GM18502 (cell line): ENCODE measurements at regions not wholly inside any gene's neighbourhood (a gene's known extent, or its start where the extent isn't known, plus 50 kb on each side); places are given as distances from the start of the nearest gene placed in this dataset.

ENCODE experiments used
- ATAC-seq: cut with Tn5 transposase; IDR thresholded peaks from one replicate; pipeline ENCODE4 v1.9.1; 2021; ENCODE audit warnings: mild to moderate bottlenecking; ENCODE audit not compliant: unreplicated experiment, poor library complexity

DNA sequence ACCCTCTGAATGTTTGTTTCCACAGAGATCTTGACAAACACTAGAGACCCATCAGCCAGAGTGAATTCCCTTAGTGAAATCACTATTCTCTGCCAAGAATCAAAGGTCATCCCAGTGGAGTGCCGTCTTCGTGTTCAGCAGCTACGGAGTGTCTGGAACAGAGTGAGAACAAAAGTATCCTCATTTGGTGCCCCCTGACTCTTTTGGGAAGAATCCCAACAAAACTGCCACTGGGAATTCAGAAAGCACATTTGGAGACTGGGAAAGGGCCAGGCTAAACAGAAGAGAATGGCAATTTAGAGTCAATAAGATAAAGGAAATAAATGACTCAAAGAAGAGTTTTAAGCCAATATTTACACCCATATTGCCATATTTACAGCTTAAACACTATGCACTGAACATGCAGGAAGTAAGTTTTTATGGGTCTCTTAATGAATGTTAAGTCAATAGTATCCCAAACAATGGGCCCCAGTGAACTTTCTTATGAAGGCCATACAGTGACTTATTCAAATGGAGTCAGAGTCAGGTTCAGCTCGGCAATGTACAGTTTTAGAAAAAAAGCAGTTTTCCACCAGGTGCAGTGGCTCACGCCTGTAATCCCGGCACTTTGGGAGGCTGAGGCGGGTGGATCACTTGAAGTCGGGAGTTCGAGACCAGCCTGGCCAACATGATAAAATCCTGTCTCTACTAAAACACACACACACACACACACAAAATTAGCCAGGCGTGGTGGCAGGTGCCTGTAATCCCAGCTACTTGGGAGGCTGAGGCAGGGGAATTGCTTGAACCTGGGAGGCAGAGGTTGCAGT lies 392.6 kb downstream of the KLF5 start:
- no peak for ATAC-seq

DNA sequence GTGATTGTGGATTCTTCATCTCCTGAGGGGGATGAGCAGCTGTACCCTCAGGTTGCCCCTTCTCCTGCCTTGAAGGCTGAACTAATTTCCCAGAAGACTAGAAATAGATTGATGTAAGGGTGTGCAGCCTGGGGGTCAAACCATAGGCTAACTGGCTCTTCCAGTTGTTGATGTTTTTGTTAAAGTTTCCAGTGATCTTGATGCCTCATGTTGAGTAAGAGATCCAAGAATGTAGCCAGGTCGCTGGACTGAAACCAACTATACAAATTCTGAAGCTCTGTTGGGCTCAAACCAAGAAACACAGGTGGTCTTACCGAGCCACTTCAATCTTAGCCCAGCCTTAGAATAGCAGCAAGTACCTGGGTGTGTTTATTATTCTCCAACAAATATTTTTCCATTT lies 391.8 kb downstream of the KLF5 start:
- no peak for ATAC-seq

DNA sequence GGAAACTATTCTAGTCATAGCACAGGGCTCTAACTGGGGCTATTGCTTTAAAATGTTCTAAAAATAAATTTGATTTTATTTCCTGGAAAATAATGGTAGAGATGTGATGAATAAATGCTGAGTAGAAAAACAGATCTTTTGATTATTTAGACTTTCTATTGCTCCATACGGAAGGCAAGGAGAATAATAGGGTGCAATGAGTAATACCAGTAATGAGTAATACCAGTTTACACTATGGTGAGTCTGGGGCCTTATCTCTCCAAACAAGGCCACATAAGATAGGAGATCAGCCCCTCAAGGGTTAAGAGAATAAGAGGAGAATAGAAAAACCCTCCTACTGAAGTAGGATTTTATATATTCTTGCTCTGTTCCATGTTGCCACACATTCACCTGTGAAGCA lies 390.4 kb downstream of the KLF5 start:
- ATAC-seq, result no peak

- no peak for ATAC-seq
These were observed 381.6 kb downstream of the KLF5 start for GRCh38 chr13:73440296-73440895.

DNA sequence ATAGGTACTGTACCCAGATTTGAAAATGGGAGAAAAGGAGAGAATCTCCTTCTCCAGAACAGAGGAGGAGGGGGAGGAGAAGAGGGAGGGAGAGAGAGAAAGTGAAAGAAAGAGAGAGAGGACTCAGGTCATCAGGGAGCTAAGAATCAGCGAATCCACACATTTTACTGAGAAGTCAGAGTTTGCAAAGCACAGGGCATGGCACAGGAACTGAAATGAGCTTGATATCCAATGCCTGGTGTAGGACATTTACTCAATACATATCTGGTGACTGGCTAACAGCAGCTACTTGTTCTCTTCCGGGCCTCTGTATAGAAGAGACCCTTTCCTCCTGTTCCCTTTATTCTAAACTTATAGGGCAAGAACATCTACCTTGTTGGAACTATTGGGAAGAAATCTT lies 375.1 kb downstream of the KLF5 start:
- no peak for ATAC-seq

GRCh38 chr13:73433458-73433857 lies 374.7 kb downstream of the KLF5 start:
- no peak for ATAC-seq

- no peak for ATAC-seq
These were observed 370.9 kb downstream of the KLF5 start for GRCh38 chr13:73429701-73430100.

DNA sequence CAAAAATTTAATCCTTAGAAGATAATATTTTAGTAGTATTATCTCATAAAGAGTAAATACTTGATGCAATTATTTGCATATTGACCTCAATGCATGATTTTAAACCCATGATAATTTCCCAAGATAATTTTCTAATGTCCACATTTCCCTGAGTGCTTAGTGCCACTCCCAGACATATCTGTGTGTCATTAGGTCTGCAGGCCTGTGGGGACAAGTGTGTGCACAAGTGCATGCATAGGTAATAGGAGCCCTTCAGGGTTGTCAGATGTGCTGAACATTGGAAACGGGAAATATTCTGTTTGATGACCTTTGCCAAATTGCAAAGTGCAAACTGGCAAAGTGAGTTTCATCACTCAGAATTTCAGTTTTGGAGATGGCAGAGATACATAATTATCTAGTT lies 369.9 kb downstream of the KLF5 start:
- no peak for ATAC-seq

DNA sequence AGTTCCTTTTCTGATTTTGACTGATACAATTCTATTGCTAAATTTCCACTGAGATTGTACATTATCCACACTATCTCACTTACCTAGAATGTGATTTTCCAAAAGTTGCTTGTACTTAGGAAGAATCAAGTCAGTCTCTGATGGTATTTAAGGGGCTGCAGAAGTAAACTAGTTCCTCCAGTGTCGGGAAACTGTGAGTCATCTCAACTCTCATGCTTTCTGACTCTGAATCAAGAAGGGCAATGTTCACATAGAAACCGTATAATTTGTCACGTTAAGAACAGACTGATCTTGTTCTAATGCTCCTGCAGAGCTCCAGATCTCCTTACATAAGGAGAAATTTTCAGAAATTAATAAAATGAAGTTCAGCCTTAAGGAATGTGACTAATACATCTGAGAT lies 369.3 kb downstream of the KLF5 start:
- ATAC-seq, result no peak

GRCh38 chr13:73422973-73423372 lies 364.2 kb downstream of the KLF5 start:
- no peak for ATAC-seq

- no peak for ATAC-seq
These were observed 362.6 kb downstream of the KLF5 start for GRCh38 chr13:73421310-73421912.

GRCh38 chr13:73419186-73419585 lies 360.4 kb downstream of the KLF5 start:
- ATAC-seq, result no peak

- no peak for ATAC-seq
These were observed 358.3 kb downstream of the KLF5 start for GRCh38 chr13:73417012-73417615.

DNA sequence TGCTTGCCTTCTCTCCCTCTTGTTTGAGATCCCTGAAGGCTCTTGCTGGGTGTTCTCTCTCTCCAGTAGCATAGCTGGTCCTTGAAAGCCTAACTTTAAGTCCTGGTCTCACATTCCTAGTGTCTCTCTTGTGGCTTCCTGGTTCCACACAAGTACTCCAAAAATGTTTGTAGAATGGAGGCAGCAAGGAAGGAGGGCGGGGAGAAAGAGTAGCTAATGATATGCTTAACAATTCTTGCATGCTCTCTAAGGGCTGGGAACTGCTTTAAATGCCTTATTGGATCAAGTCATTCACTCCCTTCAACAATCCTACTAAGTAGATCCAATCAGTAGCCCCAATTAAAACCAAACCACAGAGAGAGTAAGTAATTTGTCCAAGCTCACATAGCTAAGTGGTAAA lies 357.3 kb downstream of the KLF5 start:
- no peak for ATAC-seq

- ATAC-seq, result no peak
These were observed 354.9 kb downstream of the KLF5 start for GRCh38 chr13:73413656-73414055.

DNA sequence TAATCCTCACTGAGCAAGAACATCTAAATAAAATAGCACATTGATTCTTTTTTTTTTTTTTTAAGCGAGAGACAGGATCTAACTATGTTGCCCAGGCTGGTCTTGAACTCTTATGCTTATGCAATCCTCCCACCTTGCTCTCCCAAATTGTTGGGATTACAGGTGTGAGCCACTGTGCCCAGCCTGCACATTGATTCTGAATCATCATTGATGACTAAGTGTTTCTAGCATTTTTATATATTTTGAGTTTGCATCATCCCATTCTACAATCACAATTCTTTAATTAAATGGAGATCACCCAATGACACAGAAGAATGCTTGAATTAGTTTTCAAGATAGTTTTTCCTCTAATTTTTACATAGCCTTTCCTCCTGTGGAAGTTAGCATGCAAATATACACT lies 354.1 kb downstream of the KLF5 start:
- ATAC-seq, result no peak

DNA sequence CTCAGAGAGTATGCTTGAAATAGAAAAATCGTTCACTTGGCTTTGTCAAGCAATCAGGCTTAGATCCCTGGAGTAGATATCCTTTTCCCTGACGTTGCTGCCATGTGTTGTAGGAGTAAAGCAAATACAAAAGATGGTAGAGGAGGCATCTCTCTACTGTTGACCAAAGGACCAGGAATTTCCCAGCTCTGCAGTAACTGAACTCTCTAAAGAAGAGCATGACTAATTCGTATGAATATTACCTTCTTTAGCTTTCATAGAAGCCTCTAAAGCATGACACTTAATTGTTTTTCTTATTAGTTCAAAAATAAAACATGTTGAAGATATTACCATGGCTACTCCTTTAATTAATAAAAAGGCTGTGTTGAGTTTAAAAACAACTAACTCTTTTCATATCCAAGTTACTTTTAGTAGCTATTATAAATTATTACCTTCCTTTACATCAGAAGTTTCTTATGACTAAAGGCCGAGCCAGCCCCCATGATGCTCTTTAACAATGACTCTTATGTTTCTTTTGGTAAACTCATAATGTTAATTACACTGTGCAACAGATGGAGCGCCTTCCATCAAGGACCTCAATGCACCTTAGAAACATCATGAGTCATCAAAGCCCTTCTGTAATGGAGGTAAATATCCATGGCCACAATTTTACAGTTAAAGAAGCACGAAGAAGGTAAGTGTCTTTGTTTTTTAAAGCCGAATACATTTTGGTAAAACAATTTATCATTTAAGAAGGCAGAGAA lies 352.4 kb downstream of the KLF5 start:
- no peak for ATAC-seq

- no peak for ATAC-seq
These were observed 347.6 kb downstream of the KLF5 start for GRCh38 chr13:73406454-73406853.

DNA sequence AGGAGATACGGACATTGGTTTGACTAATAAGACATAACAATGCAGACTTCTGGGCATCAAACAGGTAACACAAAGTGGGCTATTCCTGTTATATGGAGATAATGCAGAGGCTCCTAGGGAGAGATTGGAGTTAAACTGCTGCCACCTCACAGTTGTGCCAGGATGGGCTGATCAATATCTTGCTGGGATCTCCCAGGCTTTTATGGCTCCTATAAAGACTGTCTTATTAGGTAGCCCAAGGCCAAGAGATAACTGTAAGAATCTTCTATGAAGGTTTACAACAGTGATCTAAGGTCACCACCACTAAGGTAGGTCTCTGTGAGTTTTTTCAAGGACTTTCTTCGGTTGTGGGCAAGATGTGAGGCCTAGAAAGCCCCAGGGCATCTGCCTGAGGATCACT lies 345.8 kb downstream of the KLF5 start:
- no peak for ATAC-seq

- ATAC-seq, result no peak
These were observed 344.7 kb downstream of the KLF5 start for GRCh38 chr13:73403355-73404120.
